HUES64 (cell line): ENCODE measurements at regions not wholly inside any gene's neighbourhood (a gene's known extent, or its start where the extent isn't known, plus 50 kb on each side); places are given as distances from the start of the nearest gene placed in this dataset.

ENCODE experiments used
- H3K27ac ChIP-seq: 2 replicates; pipeline ENCODE4 v1.7.0; 2013; ENCODE audit warnings: low read depth, low read length, inconsistent platforms
- H3K27me3 ChIP-seq: 2 replicates; pipeline ENCODE4 v1.6.1; 2013; ENCODE audit warnings: mild to moderate bottlenecking, low read length; ENCODE audit not compliant: insufficient read depth
- H3K36me3 ChIP-seq: 2 replicates; pipeline ENCODE4 v1.6.1; 2013; ENCODE audit warnings: mild to moderate bottlenecking, low read length; ENCODE audit not compliant: insufficient read depth
- H3K4me1 ChIP-seq: 2 replicates; pipeline ENCODE4 v1.6.1; 2013; ENCODE audit warnings: mild to moderate bottlenecking, low read length, moderate library complexity; ENCODE audit not compliant: insufficient read depth
- H3K4me3 ChIP-seq: 2 replicates; pipeline ENCODE4 v1.5.1; 2013; ENCODE audit warnings: mild to moderate bottlenecking, low read length, moderate library complexity
- H3K9ac ChIP-seq: 2 replicates; pipeline ENCODE4 v1.6.1; 2013; ENCODE audit warnings: mild to moderate bottlenecking, low read depth, low read length
- H3K9me3 ChIP-seq: 2 replicates; pipeline ENCODE4 v1.6.1; 2013; ENCODE audit warnings: low read depth, low read length; ENCODE audit not compliant: insufficient read depth
- WGBS: fragments of 150-250, 120-280 bp; methylation state at CpG from one replicate; pipeline ENCODE4 v1.1.7; 2013; ENCODE audit warnings: missing lambda C conversion rate; 5-methylcytosine and 5-hydroxymethylcytosine counted together

DNA sequence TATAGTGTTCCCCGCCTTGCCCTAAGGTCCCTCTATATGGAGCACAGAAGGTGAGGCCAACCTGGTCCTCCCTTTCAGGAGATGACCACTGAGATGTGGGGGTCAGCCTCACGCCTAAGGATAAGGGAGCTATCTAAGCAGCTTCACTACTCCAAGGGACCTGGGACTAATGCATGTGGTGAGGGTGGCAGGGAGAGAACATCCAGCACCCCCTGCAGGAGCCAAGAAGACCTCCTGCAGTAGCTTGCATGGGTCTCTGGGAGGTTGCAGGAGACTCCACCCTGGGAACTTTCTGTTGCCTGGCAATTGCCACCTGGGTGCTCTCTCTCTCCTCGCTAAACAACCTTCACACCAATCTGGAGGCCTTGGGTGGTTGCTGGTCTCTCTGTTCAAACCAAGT lies 93.0 kb upstream of the KLHL29 start:
- H3K9ac ChIP-seq, result no peak overlapping the region
- WGBS, result 96% methylated on average over 3 of the region's 3 CpGs
- H3K4me3 ChIP-seq, result no peak overlapping the region
- peaks cover 5% of the 10 kb centered on the region for H3K4me1 ChIP-seq
- no peak overlapping the region for H3K27ac ChIP-seq
- H3K36me3 ChIP-seq, result no peaks in the 10 kb centered on the region
- no peaks in the 10 kb centered on the region for H3K27me3 ChIP-seq
- no peaks in the 10 kb centered on the region for H3K9me3 ChIP-seq

GRCh38 chr2:23293063-23293462 lies 91.9 kb upstream of the KLHL29 start:
- Histone ChIP-seq H3K27me3 (no peaks in the 10 kb centered on the region), H3K9me3 (no peaks in the 10 kb centered on the region), H3K36me3 (no peaks in the 10 kb centered on the region), H3K4me1 (no peaks in the 10 kb centered on the region), H3K9ac (no peak overlapping the region), H3K4me3 (no peak overlapping the region), H3K27ac (no peak overlapping the region)
- WGBS, result 93% methylated on average over 6 of the region's 6 CpGs

DNA sequence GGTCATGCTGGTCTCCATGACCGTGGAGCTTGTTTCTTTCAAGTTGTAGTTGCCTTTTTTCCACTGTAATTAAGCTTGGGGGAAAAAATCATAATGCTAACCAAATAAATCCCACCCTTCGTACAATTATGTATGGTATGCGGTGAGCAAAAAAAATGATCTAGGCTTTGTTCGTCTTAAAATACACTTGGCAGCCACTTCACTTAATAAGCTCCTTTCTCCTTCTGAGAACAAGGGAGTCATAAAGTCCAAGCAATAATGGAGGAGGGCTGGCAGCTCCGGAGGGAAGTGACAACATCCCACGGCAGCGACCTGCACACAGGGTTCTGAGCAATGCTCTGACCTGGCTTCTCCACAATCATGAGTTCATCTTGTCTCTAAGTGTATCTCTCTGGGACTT lies 91.2 kb upstream of the KLHL29 start:
- no peaks in the 10 kb centered on the region for H3K27me3 ChIP-seq
- 77% methylated on average over 4 of the region's 7 CpGs for WGBS
- H3K9me3 ChIP-seq, result no peaks in the 10 kb centered on the region
- H3K27ac ChIP-seq, result no peak overlapping the region
- H3K36me3 ChIP-seq, result no peaks in the 10 kb centered on the region
- H3K4me1 ChIP-seq, result no peaks in the 10 kb centered on the region
- H3K4me3 ChIP-seq, result no peak overlapping the region
- H3K9ac ChIP-seq, result no peak overlapping the region

GRCh38 chr2:23294238-23294637 lies 90.7 kb upstream of the KLHL29 start:
- H3K9me3 ChIP-seq, result no peaks in the 10 kb centered on the region
- H3K9ac ChIP-seq, result no peak overlapping the region
- no peak overlapping the region for H3K4me3 ChIP-seq
- no peaks in the 10 kb centered on the region for H3K4me1 ChIP-seq
- H3K27ac ChIP-seq, result no peak overlapping the region
- no peaks in the 10 kb centered on the region for H3K36me3 ChIP-seq
- no peaks in the 10 kb centered on the region for H3K27me3 ChIP-seq
- WGBS, result 79% methylated on average over 4 of the region's 4 CpGs

GRCh38 chr2:23296691-23297090 lies 88.3 kb upstream of the KLHL29 start:
- Histone ChIP-seq H3K4me1 (no peaks in the 10 kb centered on the region), H3K9me3 (no peaks in the 10 kb centered on the region), H3K4me3 (no peak overlapping the region), H3K36me3 (no peaks in the 10 kb centered on the region), H3K9ac (no peak overlapping the region), H3K27me3 (no peaks in the 10 kb centered on the region), H3K27ac (no peak overlapping the region)
- WGBS, result 87% methylated on average over 9 of the region's 9 CpGs

GRCh38 chr2:23297112-23297511 lies 87.9 kb upstream of the KLHL29 start:
- no peak overlapping the region for H3K4me3 ChIP-seq
- no peaks in the 10 kb centered on the region for H3K27me3 ChIP-seq
- no peaks in the 10 kb centered on the region for H3K36me3 ChIP-seq
- 82% methylated on average over 3 of the region's 3 CpGs for WGBS
- H3K4me1 ChIP-seq, result no peaks in the 10 kb centered on the region
- H3K27ac ChIP-seq, result no peak overlapping the region
- no peak overlapping the region for H3K9ac ChIP-seq
- H3K9me3 ChIP-seq, result no peaks in the 10 kb centered on the region

DNA sequence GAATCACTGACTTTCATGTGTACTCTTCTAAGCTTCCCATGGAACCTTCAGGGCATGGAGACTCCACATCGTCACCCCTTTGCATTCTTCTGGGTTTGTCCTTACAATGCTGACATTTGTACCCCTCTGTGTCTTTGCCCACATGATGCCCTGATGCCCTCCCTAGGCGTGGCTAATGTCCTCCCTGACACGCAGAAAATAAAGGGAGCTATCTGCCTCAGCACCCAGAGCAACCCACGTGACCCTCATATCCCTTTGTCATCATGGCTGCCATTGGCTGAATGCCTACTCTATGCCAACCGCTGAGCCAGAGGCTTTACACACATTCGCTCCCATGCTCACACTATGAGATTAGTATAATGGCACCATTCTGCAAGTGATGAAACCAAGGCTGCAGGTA lies 86.4 kb upstream of the KLHL29 start:
- H3K4me3 ChIP-seq, result no peak overlapping the region
- H3K27ac ChIP-seq, result no peak overlapping the region
- H3K4me1 ChIP-seq, result no peaks in the 10 kb centered on the region
- H3K36me3 ChIP-seq, result no peaks in the 10 kb centered on the region
- H3K9ac ChIP-seq, result no peak overlapping the region
- H3K27me3 ChIP-seq, result no peaks in the 10 kb centered on the region
- no peaks in the 10 kb centered on the region for H3K9me3 ChIP-seq
- WGBS, result 91% methylated on average over 6 of the region's 6 CpGs

DNA sequence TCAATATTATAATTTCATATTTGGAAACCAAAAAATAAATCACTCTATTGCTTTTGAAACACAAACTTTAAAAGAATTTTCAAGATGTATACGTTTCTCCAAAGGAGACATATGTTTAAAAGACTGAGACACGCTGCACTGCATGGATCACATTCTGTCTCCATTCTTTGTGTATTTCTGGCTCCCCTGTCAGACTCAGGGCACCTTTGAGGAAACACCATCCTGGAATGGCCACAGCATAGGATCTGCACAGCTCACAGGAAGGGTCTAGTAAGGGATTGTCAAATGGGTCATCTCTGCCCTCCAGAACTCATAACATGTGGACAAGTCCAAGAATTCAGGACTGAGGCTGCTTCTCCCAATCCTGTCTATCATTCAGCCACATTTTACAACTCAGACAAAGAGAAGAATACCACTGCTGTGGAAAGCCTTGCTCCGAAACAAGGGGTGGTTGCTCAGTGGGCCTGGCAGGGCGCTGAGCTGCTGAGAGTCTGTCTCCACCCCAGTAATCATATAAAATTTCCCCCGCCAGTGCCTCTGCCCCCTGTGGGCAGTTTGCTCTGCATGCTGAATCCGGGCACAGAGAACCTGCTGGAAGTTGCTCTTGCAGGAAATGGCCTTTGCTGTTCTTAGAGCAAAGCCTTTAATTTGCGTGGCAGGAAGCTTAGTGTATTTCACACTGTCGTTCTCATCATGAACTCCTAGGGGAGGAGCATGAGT lies 85.3 kb upstream of the KLHL29 start:
- 89% methylated on average over 8 of the region's 8 CpGs for WGBS
- Histone ChIP-seq H3K4me3 (no peak overlapping the region), H3K9me3 (no peaks in the 10 kb centered on the region), H3K9ac (no peak overlapping the region), H3K36me3 (no peaks in the 10 kb centered on the region), H3K27me3 (no peaks in the 10 kb centered on the region), H3K27ac (no peak overlapping the region), H3K4me1 (no peaks in the 10 kb centered on the region)

- H3K27me3 ChIP-seq, result no peaks in the 10 kb centered on the region
- H3K36me3 ChIP-seq, result no peaks in the 10 kb centered on the region
- H3K4me1 ChIP-seq, result no peaks in the 10 kb centered on the region
- no peaks in the 10 kb centered on the region for H3K9me3 ChIP-seq
- no peak overlapping the region for H3K9ac ChIP-seq
- H3K27ac ChIP-seq, result no peak overlapping the region
- H3K4me3 ChIP-seq, result no peak overlapping the region
Observed at GRCh38 chr2:23301136-23301535, 83.8 kb upstream of the KLHL29 start.

- H3K4me1 ChIP-seq, result no peaks in the 10 kb centered on the region
- H3K27me3 ChIP-seq, result no peaks in the 10 kb centered on the region
Observed at GRCh38 chr2:23302591-23302990, 82.4 kb upstream of the KLHL29 start.

DNA sequence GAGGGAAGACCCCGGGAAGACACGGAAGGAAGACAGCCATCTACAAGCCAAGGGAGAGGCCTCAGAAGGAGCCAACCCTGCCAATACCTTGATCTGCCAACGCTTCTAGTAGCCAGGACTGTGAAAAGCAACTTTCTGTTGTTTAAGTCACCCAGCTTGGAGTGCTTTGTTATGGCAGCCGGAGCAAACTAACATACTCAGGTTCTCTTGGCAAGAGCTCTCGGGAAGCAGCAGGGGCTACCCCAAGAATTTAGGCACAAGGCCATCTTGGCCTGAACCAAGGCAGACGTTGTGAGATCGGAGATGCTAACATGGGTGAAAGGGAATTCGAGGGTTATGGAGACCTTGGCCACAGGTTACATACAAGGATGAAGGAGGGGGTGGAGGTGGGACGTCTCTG lies 78.6 kb upstream of the KLHL29 start:
- no peaks in the 10 kb centered on the region for H3K36me3 ChIP-seq
- H3K4me3 ChIP-seq, result no peak overlapping the region
- H3K4me1 ChIP-seq, result no peaks in the 10 kb centered on the region
- H3K9ac ChIP-seq, result no peak overlapping the region
- H3K9me3 ChIP-seq, result no peaks in the 10 kb centered on the region
- 90% methylated on average over 9 of the region's 9 CpGs for WGBS
- H3K27me3 ChIP-seq, result no peaks in the 10 kb centered on the region
- H3K27ac ChIP-seq, result no peak overlapping the region

More at GRCh38 chr2:23302591-23302990, 82.4 kb upstream of the KLHL29 start:
- no peak overlapping the region for H3K27ac ChIP-seq
- no peak overlapping the region for H3K9ac ChIP-seq
- H3K4me3 ChIP-seq, result no peak overlapping the region
- no peaks in the 10 kb centered on the region for H3K9me3 ChIP-seq
- H3K36me3 ChIP-seq, result no peaks in the 10 kb centered on the region

DNA sequence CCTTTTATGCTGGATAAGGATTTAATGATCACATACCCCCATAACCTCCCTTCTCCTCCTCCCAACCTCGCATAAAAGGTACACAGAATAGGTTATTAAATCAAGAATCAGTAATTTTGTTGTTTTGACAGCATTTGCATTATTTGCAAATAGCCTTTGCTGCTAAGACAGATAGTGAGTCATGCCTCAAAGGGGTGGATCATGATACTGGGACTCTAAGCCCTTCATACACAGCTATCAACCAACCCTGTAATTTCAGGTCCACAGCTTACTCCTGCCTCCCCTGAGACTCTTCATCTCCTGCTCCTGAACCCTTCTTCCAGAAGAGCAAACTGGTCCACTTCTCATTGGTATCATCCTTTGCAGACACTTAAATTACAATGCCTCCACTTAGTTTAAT lies 73.8 kb upstream of the KLHL29 start:
- Histone ChIP-seq H3K27me3 (no peaks in the 10 kb centered on the region), H3K4me1 (no peaks in the 10 kb centered on the region)

More for the DNA sequence above, 73.8 kb upstream of the KLHL29 start:
- no peak overlapping the region for H3K4me3 ChIP-seq
- no peak overlapping the region for H3K27ac ChIP-seq
- H3K9me3 ChIP-seq, result no peaks in the 10 kb centered on the region
- WGBS, result 100% methylated on average over 1 of the region's 1 CpG
- H3K36me3 ChIP-seq, result no peaks in the 10 kb centered on the region
- H3K9ac ChIP-seq, result no peak overlapping the region
